H1 (cell line): ENCODE measurements at regions not wholly inside any gene's neighbourhood (a gene's known extent, or its start where the extent isn't known, plus 50 kb on each side); places are given as distances from the start of the nearest gene placed in this dataset.

Experiments
- CTCF ChIA-PET: fragments of 300-600 bp; sonication (Branson Sonifier 250); formaldehyde crosslinking; loops from one replicate; lab custom pipeline; 2021; ENCODE audit not compliant: partially characterized antibody; lab: Charles Lee
- POLR2A ChIA-PET: fragments of 300-600 bp; sonication (Branson Sonifier 250); formaldehyde crosslinking; loops from one replicate; lab custom pipeline; 2021; ENCODE audit warnings: inconsistent platforms; ENCODE audit not compliant: partially characterized antibody; lab: Charles Lee
- DNase-seq, 2 experiments: peaks; one replicate each; pipeline versions ENCODE4 v3.0.0 to v3.0.0-alpha.2; 2010 to 2022; ENCODE audit warnings: low spot score in 2 of 2, low read depth in 1 of 2, mixed read lengths in 1 of 2
- FAIRE-seq: peaks from 2 replicates; lab custom pipeline; 2011; peaks lifted over from hg19 to GRCh38; lab: Jason Lieb, UNC
- H2AFZ ChIP-seq: 2 replicates; pipeline ENCODE4 v1.8.1; 2012; ENCODE audit warnings: low read length, inconsistent platforms
- H2AK5ac ChIP-seq: 2 replicates; pipeline ENCODE4 v1.6.1; 2013; ENCODE audit warnings: low read depth, low read length
- H2BK120ac ChIP-seq: replicated peaks from 2 replicates; pipeline ENCODE3; 2013; ENCODE audit warnings: low read depth, low read length, inconsistent platforms
- H2BK12ac ChIP-seq: 2 replicates; pipeline ENCODE4 v1.6.1; 2013; ENCODE audit warnings: low read depth, low read length
- H2BK15ac ChIP-seq: 2 replicates; pipeline ENCODE4 v1.6.1; 2013; ENCODE audit warnings: low read length
- H2BK20ac ChIP-seq: 2 replicates; pipeline ENCODE4 v1.6.1; 2013; ENCODE audit warnings: low read length
- H2BK5ac ChIP-seq: 2 replicates; pipeline ENCODE4 v1.6.1; 2013; ENCODE audit warnings: low read depth, low read length
- H3K14ac ChIP-seq: 2 replicates; pipeline ENCODE4 v1.6.1; 2013; ENCODE audit warnings: inconsistent platforms; ENCODE audit not compliant: insufficient read length
- H3K18ac ChIP-seq: 2 replicates; pipeline ENCODE4 v1.6.1; 2013; ENCODE audit warnings: low read length; ENCODE audit errors: extremely low read depth
- H3K23ac ChIP-seq: 2 replicates; pipeline ENCODE4 v1.6.1; 2013; ENCODE audit warnings: inconsistent platforms; ENCODE audit not compliant: insufficient read length
- H3K23me2 ChIP-seq: 2 replicates; pipeline ENCODE4 v1.6.1; 2013; ENCODE audit warnings: low read depth, low read length
- H3K27ac ChIP-seq: 2 replicates; pipeline ENCODE4 v1.6.1; 2011; ENCODE audit warnings: low read depth, low read length, inconsistent platforms
- H3K27me3 ChIP-seq, 4 experiments: replicated peaks in 1 of 4; 1 replicate in 1 of 4; 2 replicates in 3 of 4; pipeline versions ENCODE4 v1.6.1 to v1.8.1; 2011 to 2013; ENCODE audit warnings: low read length in 3 of 4, mild to moderate bottlenecking in 3 of 4, inconsistent platforms in 2 of 4, mixed read lengths in 2 of 4, moderate library complexity in 1 of 4; ENCODE audit not compliant: control insufficient read depth in 3 of 4, insufficient read depth in 3 of 4; ENCODE audit errors: extremely low read depth in 1 of 4
- H3K36me3 ChIP-seq, 4 experiments: 2 replicates each; pipeline versions ENCODE4 v1.6.1 to v1.8.1; 2011 to 2013; ENCODE audit warnings: mild to moderate bottlenecking in 4 of 4, low read length in 3 of 4, moderate library complexity in 2 of 4, control low read depth in 1 of 4, inconsistent platforms in 1 of 4; ENCODE audit not compliant: insufficient read depth in 4 of 4, control insufficient read depth in 2 of 4
- H3K4ac ChIP-seq: replicated peaks from 2 replicates; pipeline ENCODE3; 2013; ENCODE audit warnings: low read length, low read depth, mixed read lengths, inconsistent platforms; ENCODE audit not compliant: insufficient read length
- H3K4me1 ChIP-seq, 4 experiments: replicated peaks in 1 of 4; 1 replicate in 1 of 4; 2 replicates in 3 of 4; pipeline versions ENCODE4 v1.6.1 to v1.8.1; 2011 to 2013; ENCODE audit warnings: low read length in 3 of 4, inconsistent platforms in 2 of 4, mixed read lengths in 1 of 4; ENCODE audit not compliant: insufficient read depth in 4 of 4, control insufficient read depth in 3 of 4
- H3K4me2 ChIP-seq, 2 experiments: 2 replicates each; pipeline versions ENCODE4 v1.6.1 to v1.8.1; 2011 to 2013; ENCODE audit warnings: low read depth in 2 of 2, low read length in 2 of 2, control low read depth in 1 of 2, inconsistent platforms in 1 of 2, mild to moderate bottlenecking in 1 of 2; ENCODE audit not compliant: insufficient read depth in 1 of 2
- H3K4me3 ChIP-seq, 4 experiments: fragments of 200-600, 300-600 bp in 1 of 4; sonication (generic), shearing (Covaris generic), sonication (Bioruptor Twin) in 1 of 4; 2 replicates each; pipeline versions ENCODE4 v1.5.1 to v1.8.1; 2011 to 2016; ENCODE audit warnings: low read length in 4 of 4, low read depth in 3 of 4, control low read depth in 2 of 4, inconsistent platforms in 2 of 4, mild to moderate bottlenecking in 2 of 4, mixed read lengths in 1 of 4, moderate library complexity in 1 of 4; ENCODE audit not compliant: insufficient read depth in 2 of 4; ENCODE audit errors: extremely low read depth in 1 of 4
- H3K56ac ChIP-seq: replicated peaks from 2 replicates; pipeline ENCODE3; 2013; ENCODE audit warnings: low read depth, mild to moderate bottlenecking, mixed read lengths, low read length, inconsistent platforms; ENCODE audit not compliant: insufficient read length
- H3K79me1 ChIP-seq: 2 replicates; pipeline ENCODE4 v1.6.1; 2013; ENCODE audit warnings: low read depth, low read length, control low read depth
- H3K79me2 ChIP-seq, 2 experiments: 2 replicates each; pipeline versions ENCODE4 v1.6.1 to v1.8.1; 2012 to 2013; ENCODE audit warnings: low read length in 2 of 2, mild to moderate bottlenecking in 2 of 2, inconsistent platforms in 1 of 2; ENCODE audit not compliant: insufficient read depth in 2 of 2, control insufficient read depth in 1 of 2
- H3K9ac ChIP-seq, 4 experiments: replicated peaks in 1 of 4; 1 replicate in 1 of 4; 2 replicates in 3 of 4; pipeline versions ENCODE4 v1.6.1 to v1.8.1; 2011 to 2013; ENCODE audit warnings: low read depth in 3 of 4, low read length in 3 of 4, control low read depth in 2 of 4, mild to moderate bottlenecking in 2 of 4, moderate library complexity in 2 of 4, inconsistent platforms in 1 of 4; ENCODE audit errors: extremely low read depth in 1 of 4
- H3K9me3 ChIP-seq, 2 experiments: 2 replicates each; pipeline versions ENCODE4 v1.6.1 to v1.8.1; 2012 to 2013; ENCODE audit warnings: mild to moderate bottlenecking in 2 of 2, moderate library complexity in 2 of 2, control low read depth in 1 of 2, inconsistent platforms in 1 of 2, low read depth in 1 of 2, low read length in 1 of 2, mixed read lengths in 1 of 2; ENCODE audit not compliant: insufficient read depth in 2 of 2
- H4K20me1 ChIP-seq, 2 experiments: replicated peaks in 1 of 2; 2 replicates each; pipeline versions ENCODE3 to v1.8.1; 2011 to 2013; ENCODE audit warnings: inconsistent platforms in 2 of 2, low read length in 2 of 2, mild to moderate bottlenecking in 1 of 2; ENCODE audit not compliant: insufficient read depth in 2 of 2, control insufficient read depth in 1 of 2
- H4K5ac ChIP-seq: 2 replicates; pipeline ENCODE4 v1.6.1; 2013; ENCODE audit warnings: low read length, low read depth, mixed read lengths, inconsistent platforms; ENCODE audit not compliant: insufficient read length
- H4K8ac ChIP-seq: 2 replicates; pipeline ENCODE4 v1.8.0; 2013; ENCODE audit warnings: mild to moderate bottlenecking, moderate library complexity, low read length, inconsistent platforms; ENCODE audit not compliant: insufficient read depth; ENCODE audit errors: extremely low read depth
- H4K91ac ChIP-seq: replicated peaks from 2 replicates; pipeline ENCODE3; 2013; ENCODE audit warnings: low read length, mixed read lengths, inconsistent platforms; ENCODE audit not compliant: insufficient read length
- CBX5 ChIP-seq: fragments of 300-800, 300-1000 bp; sonication (generic); IDR thresholded peaks from 2 replicates; pipeline ENCODE4 v1.7.1; 2016; ENCODE audit warnings: antibody characterized with exemption, low read length, low read depth
- GTF2F1 ChIP-seq: IDR thresholded peaks from 2 replicates; pipeline ENCODE4 v1.6.1; 2012; ENCODE audit warnings: low read depth, low read length, improper control_type of control experiment, borderline replicate concordance
- RFX5 ChIP-seq: IDR thresholded peaks from 2 replicates; pipeline ENCODE4 v1.6.1; 2011; ENCODE audit warnings: low read depth, low read length, improper control_type of control experiment, borderline replicate concordance
- SUZ12 ChIP-seq: fragments of 200-600 bp; sonication (generic); IDR thresholded peaks from 2 replicates; pipeline ENCODE4 v1.6.1; 2012; ENCODE audit warnings: mild to moderate bottlenecking, inconsistent platforms, low read length, moderate library complexity, mixed read lengths
- TEAD4 ChIP-seq: IDR thresholded peaks from 2 replicates; pipeline ENCODE4 v1.6.1; 2012; ENCODE audit warnings: low read depth, low read length, inconsistent platforms, mixed read lengths
- WGBS, 2 experiments: shearing (Covaris generic) in 1 of 2; methylation state at CpG; one replicate each; pipeline versions ENCODE4 v1.1.6 to v1.1.7; 2013 to 2015; ENCODE audit warnings: low lambda C conversion rate in 2 of 2, mixed read lengths in 2 of 2, inconsistent platforms in 1 of 2, low coverage in 1 of 2, missing lambda C conversion rate in 1 of 2; ENCODE audit not compliant: insufficient replicate concordance in 2 of 2, insufficient coverage in 1 of 2, insufficient read length in 1 of 2; ENCODE audit errors: extremely low coverage in 1 of 2, missing lambda C conversion rate in 1 of 2; 5-methylcytosine and 5-hydroxymethylcytosine counted together

GRCh38 chr11:22042081-22042480 is 150.8 kb upstream of the ANO5 start:
- 93% methylated on average over 1 of the region's 1 CpG; no CpG with 5 or more reads in 1 of the 2 experiments for WGBS, 2 experiments
- H3K27ac ChIP-seq = no peak overlapping the region
- no peaks in the 10 kb centered on the region for H3K79me2 ChIP-seq
- H3K56ac ChIP-seq = no peak overlapping the region
- H3K79me1 ChIP-seq = no peaks in the 10 kb centered on the region
- H3K23me2 ChIP-seq = no peaks in the 10 kb centered on the region
- ChIA-PET POLR2A (no interaction called here), CTCF (no interaction called here)
- no peak overlapping the region for H3K4me2 ChIP-seq
- DNase-seq = no peak
- H3K14ac ChIP-seq = no peak overlapping the region
- no peak overlapping the region for H3K23ac ChIP-seq
- no peak overlapping the region for H2BK12ac ChIP-seq
- H3K9ac ChIP-seq = no peak overlapping the region
- H3K27me3 ChIP-seq = no peaks in the 10 kb centered on the region
- no peak overlapping the region for H2BK120ac ChIP-seq
- H3K9me3 ChIP-seq = no peaks in the 10 kb centered on the region
- H3K18ac ChIP-seq = no peak overlapping the region
- H3K4me1 ChIP-seq = peaks cover 0 to 4% (median 2%) of the 10 kb centered on the region in 4 experiments; a peak in 2 of 7 replicates
- no peak overlapping the region for H2BK20ac ChIP-seq
- no peak overlapping the region for H3K4ac ChIP-seq
- no peak for FAIRE-seq
- no peak overlapping the region for H2BK15ac ChIP-seq
- TF ChIP-seq RFX5 = no peak
- no peak for TF ChIP-seq GTF2F1
- no peak for TF ChIP-seq SUZ12
- TF ChIP-seq TEAD4 = no peak
- TF ChIP-seq CBX5 = no peak
- H4K20me1 ChIP-seq = no peaks in the 10 kb centered on the region
- no peak overlapping the region for H2AFZ ChIP-seq
- H4K5ac ChIP-seq = no peak overlapping the region
- no peak overlapping the region for H4K8ac ChIP-seq
- no peak overlapping the region for H2BK5ac ChIP-seq
- no peak overlapping the region for H2AK5ac ChIP-seq
- no peaks in the 10 kb centered on the region for H3K36me3 ChIP-seq
- no peak overlapping the region for H3K4me3 ChIP-seq
- H4K91ac ChIP-seq = no peak overlapping the region
